ENCODE measurements at regions not wholly inside any gene's neighbourhood (a gene's known extent, or its start where the extent isn't known, plus 50 kb on each side); places are given as distances from the start of the nearest gene placed in this dataset.
A peak's percentile ranks its signal among the peaks of the same experiment; 100 is the strongest.

GRCh38 chr15:29434280-29434679 lies 164.7 kb upstream of the NSMCE3 start:
- Mint-ChIP-seq H3K27ac (no peak overlapping the region), H3K36me3 (no peaks in the 10 kb centered on the region), H3K9me3 (no peaks in the 10 kb centered on the region)
- no peak for ATAC-seq
- no peak for DNase-seq (ENCODE audit: low spot score in 2 of 2)

- H3K27ac Mint-ChIP-seq: no peak overlapping the region
Observed at GRCh38 chr15:29433507-29434248, 164.1 kb upstream of the NSMCE3 start.

GRCh38 chr15:29433050-29433318 lies 163.4 kb upstream of the NSMCE3 start:
- Mint-ChIP-seq H3K27ac (no peak overlapping the region), H3K36me3 (no peaks in the 10 kb centered on the region), H3K9me3 (no peaks in the 10 kb centered on the region)
- no peak for DNase-seq (ENCODE audit: low spot score in 2 of 2)
- ATAC-seq: no peak

More at GRCh38 chr15:29433507-29434248, 164.1 kb upstream of the NSMCE3 start:
- DNase-seq (ENCODE audit: low spot score in 2 of 2) (no peak), ATAC-seq (no peak)
- H3K36me3 Mint-ChIP-seq: no peaks in the 10 kb centered on the region
- no peaks in the 10 kb centered on the region for H3K9me3 Mint-ChIP-seq

- DNase-seq (ENCODE audit: low spot score in 2 of 2) (no peak), ATAC-seq (no peak)
- Mint-ChIP-seq H3K36me3 (no peaks in the 10 kb centered on the region), H3K27ac (peak overlapping the region in 1 of 2 donors; percentile 82), H3K9me3 (no peaks in the 10 kb centered on the region)
Observed at GRCh38 chr15:29432191-29433049, 162.8 kb upstream of the NSMCE3 start.

GRCh38 chr15:29430831-29431230 lies 161.2 kb upstream of the NSMCE3 start:
- H3K27ac Mint-ChIP-seq: no peak overlapping the region
- H3K36me3 Mint-ChIP-seq: no peaks in the 10 kb centered on the region
- DNase-seq (ENCODE audit: low spot score in 2 of 2) (no peak), ATAC-seq (no peak)
- H3K9me3 Mint-ChIP-seq: no peaks in the 10 kb centered on the region

GRCh38 chr15:29430124-29430523 lies 160.5 kb upstream of the NSMCE3 start:
- no peaks in the 10 kb centered on the region for H3K36me3 Mint-ChIP-seq
- H3K9me3 Mint-ChIP-seq: peaks cover 0 to 3% of the 10 kb centered on the region in 2 donors
- H3K27ac Mint-ChIP-seq: no peak overlapping the region
- no peak for ATAC-seq
- no peak for DNase-seq (ENCODE audit: low spot score in 2 of 2)

- H3K27ac Mint-ChIP-seq: no peak overlapping the region
Observed at GRCh38 chr15:29429584-29429983, 160.0 kb upstream of the NSMCE3 start.

GRCh38 chr15:29428925-29429573 lies 159.4 kb upstream of the NSMCE3 start:
- Mint-ChIP-seq H3K27ac (no peak overlapping the region), H3K36me3 (no peaks in the 10 kb centered on the region), H3K9me3 (peaks cover 0 to 4% of the 10 kb centered on the region in 2 donors)
- ATAC-seq (no peak), DNase-seq (ENCODE audit: low spot score in 2 of 2) (no peak)

More at GRCh38 chr15:29429584-29429983, 160.0 kb upstream of the NSMCE3 start:
- no peak for ATAC-seq
- Mint-ChIP-seq H3K36me3 (no peaks in the 10 kb centered on the region), H3K9me3 (peaks cover 0 to 4% of the 10 kb centered on the region in 2 donors)
- no peak for DNase-seq (ENCODE audit: low spot score in 2 of 2)

- no peak overlapping the region for H3K27ac Mint-ChIP-seq
- H3K9me3 Mint-ChIP-seq: peaks cover 0 to 4% of the 10 kb centered on the region in 2 donors
- no peak for DNase-seq (ENCODE audit: low spot score in 2 of 2)
- ATAC-seq: no peak
- no peaks in the 10 kb centered on the region for H3K36me3 Mint-ChIP-seq
Observed at GRCh38 chr15:29425864-29426263, 156.2 kb upstream of the NSMCE3 start.

GRCh38 chr15:29424118-29424517 lies 154.5 kb upstream of the NSMCE3 start:
- ATAC-seq: no peak
- H3K27ac Mint-ChIP-seq: no peak overlapping the region
- H3K9me3 Mint-ChIP-seq: peaks cover 0 to 4% of the 10 kb centered on the region in 2 donors
- H3K36me3 Mint-ChIP-seq: no peaks in the 10 kb centered on the region
- DNase-seq (ENCODE audit: low spot score in 2 of 2): no peak

- peaks cover 0 to 11% of the 10 kb centered on the region in 2 donors for H3K9me3 Mint-ChIP-seq
- ATAC-seq (no peak), DNase-seq (ENCODE audit: low spot score in 2 of 2) (no peak)
- H3K36me3 Mint-ChIP-seq: no peaks in the 10 kb centered on the region
- H3K27ac Mint-ChIP-seq: no peak overlapping the region
Observed at GRCh38 chr15:29422606-29423005, 153.0 kb upstream of the NSMCE3 start.

GRCh38 chr15:29420188-29420587 lies 150.6 kb upstream of the NSMCE3 start:
- no peaks in the 10 kb centered on the region for H3K36me3 Mint-ChIP-seq
- peaks cover 0 to 8% of the 10 kb centered on the region in 2 donors for H3K9me3 Mint-ChIP-seq
- ATAC-seq (no peak), DNase-seq (ENCODE audit: low spot score in 2 of 2) (no peak)
- no peak overlapping the region for H3K27ac Mint-ChIP-seq

GRCh38 chr15:29418931-29419330 lies 149.3 kb upstream of the NSMCE3 start:
- peaks cover 0 to 7% of the 10 kb centered on the region in 2 donors for H3K9me3 Mint-ChIP-seq
- H3K27ac Mint-ChIP-seq: no peak overlapping the region
- DNase-seq (ENCODE audit: low spot score in 2 of 2): no peak
- H3K36me3 Mint-ChIP-seq: no peaks in the 10 kb centered on the region
- no peak for ATAC-seq

GRCh38 chr15:29418178-29418577 lies 148.6 kb upstream of the NSMCE3 start:
- Mint-ChIP-seq H3K36me3 (no peaks in the 10 kb centered on the region), H3K9me3 (peaks cover 0 to 7% of the 10 kb centered on the region in 2 donors), H3K27ac (no peak overlapping the region)
- ATAC-seq: no peak
- DNase-seq (ENCODE audit: low spot score in 2 of 2): no peak

GRCh38 chr15:29411299-29411698 lies 141.7 kb upstream of the NSMCE3 start:
- Mint-ChIP-seq H3K27ac (no peak overlapping the region), H3K36me3 (no peaks in the 10 kb centered on the region), H3K9me3 (no peaks in the 10 kb centered on the region)
- ATAC-seq (no peak), DNase-seq (ENCODE audit: low spot score in 2 of 2) (no peak)

- H3K9me3 Mint-ChIP-seq: no peaks in the 10 kb centered on the region
Observed at GRCh38 chr15:29410338-29410737, 140.7 kb upstream of the NSMCE3 start.

GRCh38 chr15:29409890-29410289 lies 140.3 kb upstream of the NSMCE3 start:
- Mint-ChIP-seq H3K36me3 (no peaks in the 10 kb centered on the region), H3K27ac (no peak overlapping the region)
- no peak for ATAC-seq

More at GRCh38 chr15:29410338-29410737, 140.7 kb upstream of the NSMCE3 start:
- no peak for ATAC-seq
- no peak for DNase-seq (ENCODE audit: low spot score in 2 of 2)
- H3K27ac Mint-ChIP-seq: no peak overlapping the region
- no peaks in the 10 kb centered on the region for H3K36me3 Mint-ChIP-seq

More at GRCh38 chr15:29409890-29410289, 140.3 kb upstream of the NSMCE3 start:
- H3K9me3 Mint-ChIP-seq: no peaks in the 10 kb centered on the region
- no peak for DNase-seq (ENCODE audit: low spot score in 2 of 2)

All from activated naive CD4-positive, alpha-beta T cell treated with anti-CD3 and anti-CD28 coated beads, Interleukin-2, amount 50 U/mL, for 72 hours (primary cell).